ENCODE measurements at regions not wholly inside any gene's neighbourhood (a gene's known extent, or its start where the extent isn't known, plus 50 kb on each side); places are given as distances from the start of the nearest gene placed in this dataset.
A peak's percentile ranks its signal among the peaks of the same experiment; 100 is the strongest.

DNA sequence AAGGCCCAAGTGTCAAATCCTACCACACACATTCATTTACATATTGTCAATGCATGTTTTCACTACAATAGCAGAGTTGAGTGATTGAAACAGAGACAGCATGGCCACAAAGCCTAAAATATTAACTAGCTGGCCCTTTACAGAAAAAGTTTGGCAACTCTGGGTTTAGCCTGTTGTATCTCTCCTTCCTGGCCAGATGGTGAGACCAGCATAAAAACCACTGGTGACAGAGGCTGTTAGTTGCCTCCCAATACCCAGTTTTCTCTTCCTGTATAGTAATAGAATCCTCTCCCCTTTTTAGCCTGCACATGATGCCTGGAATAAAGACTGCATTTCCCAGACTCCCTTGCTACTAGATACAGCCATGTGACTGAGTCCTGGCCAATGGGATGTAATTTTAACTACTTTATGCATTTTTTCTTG is 100.0 kb upstream of the TAB2 start:
- DNase-seq (ENCODE audit: low read depth): no peak

DNA sequence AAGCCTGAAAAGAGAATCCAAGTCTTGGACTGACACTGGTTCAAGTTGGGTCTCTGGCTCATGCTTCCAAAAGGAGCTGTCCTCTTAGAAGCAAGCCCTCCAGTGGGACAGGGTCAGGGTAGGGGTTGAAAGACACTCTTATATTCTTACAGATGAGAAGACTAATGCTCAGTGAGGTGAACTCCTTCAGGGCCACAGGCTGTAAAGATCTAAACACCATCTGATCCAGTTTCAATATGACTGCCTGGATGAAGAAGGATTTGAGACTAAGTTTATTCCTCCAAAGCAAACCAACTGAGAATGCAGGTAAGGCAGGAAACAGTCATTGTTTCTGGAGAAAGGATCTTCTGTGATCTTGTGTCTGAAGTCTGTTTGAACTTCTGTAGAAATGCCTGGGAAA is 99.0 kb upstream of the TAB2 start:
- no peak for DNase-seq (ENCODE audit: low read depth)

DNA sequence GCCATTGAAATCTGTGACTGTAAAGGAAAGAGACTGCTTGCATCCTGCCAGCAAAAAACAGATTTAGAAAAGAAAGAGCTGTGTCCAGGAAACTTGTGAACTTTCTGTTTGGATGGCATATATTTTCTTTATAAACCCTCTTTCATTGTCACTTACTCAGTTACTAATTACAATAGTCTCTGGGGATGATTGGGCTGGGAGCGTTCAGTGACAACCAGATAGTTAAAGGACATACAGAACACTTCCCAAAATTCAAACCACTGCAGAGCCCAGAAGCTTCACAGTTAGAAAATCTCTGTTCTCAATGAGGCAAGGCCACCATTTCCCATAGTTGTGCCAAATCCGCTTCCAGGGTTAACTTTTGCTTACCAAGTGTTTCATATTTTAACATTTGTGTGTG is 98.6 kb upstream of the TAB2 start:
- DNase-seq (ENCODE audit: low read depth): no peak

DNA sequence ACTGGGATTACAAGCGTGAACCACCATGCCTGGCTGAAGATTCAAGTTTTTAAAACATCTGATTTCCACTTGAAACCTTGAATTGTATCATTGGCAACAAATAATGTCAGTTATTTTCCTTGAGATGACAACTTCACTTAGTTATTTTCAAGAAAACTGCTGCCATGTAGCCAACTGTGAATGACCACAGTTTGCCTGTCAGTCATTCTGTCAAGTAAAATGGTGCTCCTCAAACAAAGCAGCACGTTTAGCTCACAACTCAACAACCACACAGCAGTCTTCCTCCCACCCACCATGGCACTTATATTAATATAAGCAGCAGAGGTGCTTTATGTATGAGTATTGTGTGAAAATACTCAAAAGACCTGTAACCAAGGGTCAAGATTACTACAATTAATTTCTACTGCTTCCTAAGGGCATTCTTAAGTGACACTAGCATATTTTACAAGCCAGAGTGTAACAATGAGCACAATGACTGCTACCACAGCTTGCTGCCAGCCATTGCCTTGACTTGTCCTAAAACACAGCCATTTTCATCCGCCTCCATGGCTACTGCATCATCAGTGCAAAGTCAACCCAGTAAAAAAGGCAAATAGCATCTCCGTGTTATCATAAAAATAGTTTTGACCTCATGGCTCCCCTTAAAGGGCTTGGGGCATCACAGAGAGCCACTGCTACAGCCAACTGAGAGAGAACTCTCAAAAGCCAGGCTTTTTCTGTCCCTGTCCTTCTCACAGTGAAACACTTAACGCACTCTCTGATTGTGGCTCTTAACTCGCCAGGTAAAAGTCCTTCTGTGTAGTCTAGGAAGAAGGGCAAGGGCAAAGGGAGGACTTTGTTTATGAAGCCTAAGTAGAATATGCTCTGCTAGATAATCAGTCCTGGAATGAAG is 96.4 kb upstream of the TAB2 start:
- DNase-seq (ENCODE audit: low read depth): no peak

DNA sequence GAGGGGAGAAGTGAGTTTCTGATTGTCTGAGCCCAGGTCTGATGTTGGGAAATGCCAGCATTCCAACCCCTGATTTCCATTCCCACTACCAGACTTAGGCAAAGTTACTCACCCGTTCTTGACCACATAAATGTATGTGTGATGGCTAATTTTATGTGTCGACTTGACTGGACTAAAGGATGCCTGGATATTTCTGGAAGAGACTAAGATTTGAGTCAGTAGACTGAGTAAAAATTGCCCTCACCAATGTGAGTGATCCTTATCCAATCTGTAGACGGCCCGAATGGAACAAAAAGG is 95.8 kb upstream of the TAB2 start:
- no peak for DNase-seq (ENCODE audit: low read depth)

DNA sequence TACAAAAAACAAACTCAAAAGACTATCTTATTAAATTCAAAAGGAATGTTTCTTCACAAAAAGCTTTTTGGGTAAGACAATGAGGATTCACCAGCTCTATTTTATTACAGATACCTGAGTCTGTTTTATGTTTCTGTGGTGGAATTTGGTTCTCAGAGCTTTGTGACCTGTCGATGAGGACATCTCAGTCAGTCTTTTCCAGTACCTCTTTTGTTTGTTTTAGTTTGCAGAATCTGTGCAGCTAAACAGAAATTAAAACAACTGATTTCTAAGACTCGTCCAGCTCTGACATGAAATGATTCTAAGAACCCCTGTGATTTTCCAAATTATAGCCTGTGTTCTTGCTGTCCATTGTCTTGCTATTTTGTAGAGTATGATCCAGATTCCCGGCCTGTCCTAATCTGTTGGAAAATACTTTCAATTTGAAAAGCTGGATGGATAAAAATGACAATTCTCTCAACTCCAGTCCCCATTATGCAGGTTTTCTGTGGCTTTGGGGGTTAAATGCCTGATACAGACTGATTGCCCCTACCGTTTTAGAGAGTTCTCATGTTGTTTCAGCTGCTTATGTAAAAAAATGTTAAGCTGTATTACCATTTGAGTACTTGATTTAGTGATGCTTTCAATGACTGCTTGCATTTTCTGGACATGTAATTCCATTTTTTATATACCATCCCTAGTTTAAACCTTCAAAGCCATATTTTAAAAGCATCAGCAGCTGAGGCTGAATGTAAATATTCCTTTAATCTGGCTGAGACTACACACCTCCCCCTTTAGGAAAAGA is 94.2 kb upstream of the TAB2 start:
- no peak for DNase-seq (ENCODE audit: low read depth)

DNA sequence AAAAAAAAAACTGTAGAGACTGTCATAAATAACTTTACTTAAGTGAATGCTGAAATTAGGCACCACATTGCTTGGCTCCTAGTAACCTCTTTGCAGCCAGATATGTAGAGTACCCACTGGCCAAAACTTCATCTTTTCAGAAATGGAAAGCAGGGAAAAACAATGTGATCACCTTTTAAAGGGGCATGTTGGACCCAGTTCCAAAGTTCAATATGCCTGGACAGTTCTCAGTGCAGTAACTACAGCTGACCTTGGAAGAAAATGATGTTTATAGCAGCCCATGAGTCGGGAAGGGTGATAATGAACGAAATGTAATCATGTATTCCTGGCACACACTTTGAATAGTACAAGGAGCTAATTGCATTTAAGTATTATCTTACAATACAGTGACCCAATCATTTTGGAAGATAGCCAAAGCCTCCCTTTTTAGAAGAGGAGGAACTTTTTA is 93.6 kb upstream of the TAB2 start:
- DNase-seq (ENCODE audit: low read depth): no peak

DNA sequence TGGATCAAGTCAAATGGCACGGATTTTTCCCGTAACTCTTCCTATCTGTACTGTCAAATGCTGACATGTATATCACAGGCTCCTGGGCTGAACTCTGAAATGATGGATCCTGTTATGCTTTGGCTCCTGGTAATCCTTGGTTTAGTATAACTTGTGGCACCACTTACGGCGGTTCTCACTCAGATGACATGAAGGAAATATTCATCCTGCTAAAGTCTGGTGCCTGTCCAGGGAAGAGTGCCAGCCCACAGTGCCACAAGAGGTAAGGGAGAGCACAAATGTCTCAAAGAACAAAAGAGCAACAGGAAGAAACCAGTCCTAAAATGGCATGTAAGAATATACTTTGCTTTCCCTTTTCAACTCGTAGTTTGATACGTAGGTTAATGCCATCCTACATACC is 93.1 kb upstream of the TAB2 start:
- no peak for DNase-seq (ENCODE audit: low read depth)

DNA sequence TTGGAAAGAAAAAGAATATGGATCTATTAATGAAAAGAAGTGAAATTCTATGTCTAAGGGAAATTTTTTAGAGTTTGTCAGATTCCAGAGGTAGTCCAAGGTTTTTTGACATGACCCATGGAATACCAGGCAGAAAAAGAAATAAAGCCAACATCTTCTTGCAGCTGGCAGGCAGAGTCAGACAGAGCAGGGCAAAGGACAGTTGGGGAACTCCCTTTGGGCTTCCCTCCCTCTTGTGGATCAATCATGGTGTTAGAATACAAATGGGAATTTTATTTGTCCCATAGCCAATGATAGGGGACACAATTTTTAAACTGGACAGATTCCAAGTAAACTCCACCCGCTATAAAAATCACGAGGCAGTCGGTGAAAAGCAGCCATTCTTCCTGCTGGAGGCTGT is 92.1 kb upstream of the TAB2 start:
- no peak for DNase-seq (ENCODE audit: low read depth)

DNA sequence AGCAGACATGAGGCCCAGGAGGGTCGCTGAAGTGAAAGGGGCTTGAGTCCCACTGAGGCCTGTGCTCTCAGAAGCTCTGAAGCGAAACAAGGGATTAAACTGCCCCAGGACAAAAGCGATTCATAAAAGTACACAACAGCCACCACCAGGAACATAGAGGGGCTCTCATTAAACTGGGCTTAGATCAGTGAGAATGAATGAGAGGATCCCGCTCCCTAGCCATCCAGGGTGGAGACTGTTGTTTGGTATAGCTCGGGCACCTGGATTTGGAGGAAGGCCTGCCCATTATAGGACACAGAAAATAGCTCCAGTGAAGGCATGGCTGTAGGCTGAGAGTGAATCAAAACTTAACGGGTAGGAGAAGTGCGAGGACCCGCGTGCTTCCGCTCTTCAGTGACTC is 91.6 kb upstream of the TAB2 start:
- DNase-seq (ENCODE audit: low read depth): no peak

DNA sequence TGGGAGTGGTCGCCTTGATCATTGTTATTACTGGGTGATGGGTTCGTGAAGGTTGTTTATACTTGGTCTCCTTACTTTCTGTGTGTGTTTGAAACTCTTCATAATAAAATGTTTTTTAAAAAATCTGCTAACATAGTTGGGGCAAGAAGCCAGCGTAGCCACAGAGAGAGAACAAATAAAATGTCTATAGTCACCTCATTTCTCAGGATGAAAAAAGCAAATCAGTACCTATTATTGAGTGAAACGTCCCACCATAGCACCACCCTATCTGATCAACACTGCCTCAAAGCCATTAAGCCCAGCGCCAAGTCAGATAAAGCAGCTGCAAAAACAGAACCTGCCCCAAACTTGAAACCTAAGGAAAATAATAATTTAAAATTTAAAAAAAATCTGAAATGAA is 89.7 kb upstream of the TAB2 start:
- no peak for DNase-seq (ENCODE audit: low read depth)

DNA sequence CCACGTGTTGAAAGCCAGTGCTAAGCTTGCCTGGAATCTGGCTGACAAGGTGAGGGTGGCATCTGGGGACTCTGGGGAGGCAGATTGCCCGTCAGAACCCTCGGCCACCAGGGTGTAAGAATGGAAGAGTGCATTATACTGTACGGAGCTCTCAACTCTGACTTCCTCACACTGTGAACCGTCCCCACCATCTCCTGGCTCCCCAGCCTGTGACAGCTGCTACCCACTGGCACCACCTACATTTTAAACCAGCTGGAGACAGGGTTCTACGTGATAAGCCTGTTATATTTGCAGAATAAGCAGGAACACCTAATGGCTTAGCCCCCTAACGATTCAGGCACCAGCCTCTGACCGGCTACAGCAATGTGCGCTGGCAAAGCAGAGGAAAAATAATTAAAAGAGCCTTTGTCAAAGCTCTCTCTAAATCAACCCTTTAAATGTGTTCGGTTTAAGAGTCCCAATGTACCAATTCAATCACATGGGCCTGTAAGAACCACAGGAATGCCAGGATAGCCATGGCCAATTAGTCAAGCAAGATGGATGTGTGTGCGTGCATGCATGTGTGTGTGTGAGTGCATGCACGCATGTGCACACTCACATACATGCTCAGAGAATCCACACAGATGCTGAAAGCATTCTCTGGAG is 89.1 kb upstream of the TAB2 start:
- DNase-seq (ENCODE audit: low read depth): no peak

DNA sequence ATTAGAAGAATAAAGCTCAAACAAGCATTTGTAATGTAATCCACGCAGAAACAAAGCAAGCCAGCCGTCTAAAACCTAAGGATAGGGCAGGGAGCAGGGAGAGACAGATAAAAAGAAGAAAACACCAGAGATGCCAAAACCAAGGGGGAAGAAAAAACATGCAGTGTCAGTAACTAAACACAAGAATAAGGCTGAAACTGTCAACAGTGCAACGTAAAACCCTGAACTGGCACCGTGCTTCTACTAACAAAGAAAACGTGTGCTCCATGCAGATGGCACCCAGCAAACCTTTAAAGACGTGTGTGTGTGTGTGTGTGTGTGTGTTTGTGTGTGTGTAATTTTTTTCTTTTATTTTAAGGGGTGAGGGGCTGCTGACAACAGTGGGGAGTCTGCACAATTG is 88.4 kb upstream of the TAB2 start:
- no peak for DNase-seq (ENCODE audit: low read depth)

DNA sequence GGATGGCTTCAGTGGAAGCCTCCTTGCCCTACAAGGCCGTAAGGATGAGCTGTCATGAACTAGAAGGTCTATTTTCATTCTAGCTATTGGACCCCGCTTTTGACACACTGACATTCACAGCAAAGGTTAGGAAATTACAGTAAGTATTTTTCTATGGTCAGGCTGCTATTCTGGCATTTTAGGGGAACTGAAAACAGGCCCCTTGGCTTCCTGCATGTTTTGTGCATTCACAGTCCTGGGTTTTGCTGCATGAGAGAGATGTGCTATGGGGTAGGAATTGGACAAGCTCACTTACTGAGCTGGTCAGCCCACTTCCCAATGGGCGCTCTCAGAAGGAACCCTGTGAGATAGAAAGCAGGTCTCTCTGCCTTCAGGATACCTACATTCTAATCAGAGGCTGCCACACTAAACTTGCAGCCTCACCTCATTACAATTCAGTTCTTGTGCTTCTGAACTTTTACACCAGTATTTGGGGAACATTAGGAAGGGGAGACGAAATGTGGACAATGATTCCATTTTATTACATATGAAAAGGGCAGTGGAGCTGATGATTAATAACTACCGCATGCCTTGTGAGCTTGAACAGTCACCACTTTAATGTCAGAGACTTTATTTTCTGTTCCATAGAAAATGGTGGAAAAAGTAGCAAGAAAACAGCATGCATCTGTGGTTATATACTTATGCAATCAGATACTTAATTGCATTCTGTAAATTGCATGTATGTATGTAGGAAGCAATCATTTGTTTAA is 86.6 kb upstream of the TAB2 start:
- DNase-seq (ENCODE audit: low read depth): no peak

DNA sequence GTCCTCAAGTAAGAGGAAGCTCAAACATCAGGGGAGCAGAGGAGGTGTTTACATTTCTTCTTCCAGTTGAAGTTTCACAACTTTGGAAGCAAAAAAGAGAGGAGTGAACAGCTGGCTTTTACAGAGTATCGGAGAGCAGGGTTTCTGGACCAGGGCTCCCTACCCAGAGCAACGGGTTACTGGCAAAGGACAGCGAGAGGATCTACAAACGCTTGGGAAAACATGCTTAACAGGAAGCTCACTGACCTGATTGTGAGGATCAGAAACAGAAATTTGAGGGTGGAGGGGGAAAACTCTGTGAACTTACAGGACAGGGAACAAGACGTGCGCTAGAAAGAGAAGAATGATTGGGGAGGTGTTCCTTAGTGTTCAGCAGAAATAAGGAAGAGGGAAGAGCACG is 85.7 kb upstream of the TAB2 start:
- DNase-seq (ENCODE audit: low read depth): no peak

DNA sequence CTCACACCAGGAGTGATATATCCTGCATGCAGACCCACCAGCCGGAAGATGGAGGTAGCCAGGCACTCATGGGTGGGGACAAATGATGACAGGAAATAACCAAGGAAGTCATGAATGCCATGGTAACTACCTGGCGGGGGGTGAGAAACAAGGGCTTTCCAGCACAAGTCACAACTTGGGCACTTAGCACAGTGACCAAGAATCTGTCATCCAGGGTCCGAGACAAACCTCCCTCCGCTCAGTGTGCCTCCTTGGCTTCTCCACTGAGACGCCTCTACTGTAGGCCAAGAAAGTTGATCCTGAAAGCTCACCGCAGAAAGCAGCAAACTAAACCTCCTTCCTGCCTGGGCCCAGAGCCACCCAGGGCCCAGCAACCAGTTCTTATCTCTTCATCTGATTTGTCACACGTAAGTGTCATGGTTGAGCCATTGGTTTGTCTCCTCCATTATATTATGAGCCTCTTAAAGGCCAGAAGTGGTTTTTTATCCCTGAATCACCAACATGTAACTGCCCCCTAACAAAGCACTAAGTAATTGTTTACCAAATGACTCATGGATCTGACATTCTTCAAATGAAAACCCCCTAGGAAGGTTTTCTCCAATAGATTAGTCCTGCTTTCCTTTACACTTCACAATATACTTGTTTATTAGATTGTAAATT is 84.3 kb upstream of the TAB2 start:
- DNase-seq (ENCODE audit: low read depth): peak; percentile 17

DNA sequence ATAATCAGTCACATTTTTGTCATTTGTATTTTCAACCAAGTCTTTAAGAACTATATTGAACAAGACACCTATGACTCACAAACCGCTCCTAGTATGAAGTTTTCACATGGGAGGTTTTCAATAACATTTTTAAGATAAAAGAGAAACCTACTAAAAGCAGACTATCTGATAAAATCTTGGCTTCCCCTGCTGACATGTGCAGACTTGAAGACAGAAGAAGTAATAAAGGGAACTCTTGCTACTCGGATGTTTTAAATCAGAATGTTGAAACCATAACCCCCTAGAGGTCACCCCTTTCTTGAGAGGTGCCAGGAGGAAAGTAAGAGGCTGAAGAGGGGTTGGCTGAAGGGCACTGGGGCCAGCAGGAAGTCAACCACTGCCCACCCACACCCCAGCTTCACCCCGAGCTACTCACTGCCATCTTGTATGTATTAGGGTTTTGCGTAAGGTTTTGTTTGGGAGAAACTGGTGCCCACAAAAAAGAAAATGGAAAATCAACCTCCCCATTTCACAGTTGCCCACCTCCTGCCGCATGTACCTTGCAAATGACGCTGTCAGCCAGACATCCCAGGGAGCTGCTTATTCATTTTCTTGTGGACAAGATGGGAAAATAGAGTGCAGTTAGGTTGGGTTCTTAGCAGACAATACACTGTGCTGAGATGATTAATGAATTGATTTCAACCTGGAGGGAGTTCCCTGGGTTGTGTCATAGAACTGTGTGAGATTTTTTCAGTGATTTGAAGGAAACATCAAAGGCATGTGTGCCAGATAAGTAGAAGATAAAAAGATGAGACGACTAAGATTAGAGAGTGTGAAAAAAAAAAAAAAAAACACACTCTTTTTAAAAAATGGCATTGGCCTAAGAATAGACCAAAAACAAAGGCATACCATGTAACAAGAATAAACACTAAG is 83.2 kb upstream of the TAB2 start:
- no peak for DNase-seq (ENCODE audit: low read depth)

DNA sequence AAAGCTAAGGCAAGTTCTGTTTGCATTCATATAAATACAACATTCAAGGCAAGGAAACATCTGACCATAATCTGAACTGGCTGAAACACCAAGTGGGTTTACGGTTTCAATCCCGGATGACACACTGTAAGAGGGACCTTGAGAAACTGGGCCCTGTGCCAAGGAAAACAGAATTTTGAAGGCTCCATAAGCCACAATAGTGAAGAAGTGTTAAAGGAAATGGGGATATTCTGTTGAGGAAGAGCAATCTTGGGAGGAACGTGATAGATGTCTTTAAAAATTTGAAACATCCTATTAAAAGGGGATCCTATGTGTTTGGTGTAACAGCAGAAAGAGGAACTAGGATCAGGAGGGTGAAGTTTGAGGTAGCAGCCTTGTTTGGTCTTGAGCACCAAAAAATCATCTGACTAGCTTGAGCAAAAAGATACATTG is 82.4 kb upstream of the TAB2 start:
- DNase-seq (ENCODE audit: low read depth): no peak

DNA sequence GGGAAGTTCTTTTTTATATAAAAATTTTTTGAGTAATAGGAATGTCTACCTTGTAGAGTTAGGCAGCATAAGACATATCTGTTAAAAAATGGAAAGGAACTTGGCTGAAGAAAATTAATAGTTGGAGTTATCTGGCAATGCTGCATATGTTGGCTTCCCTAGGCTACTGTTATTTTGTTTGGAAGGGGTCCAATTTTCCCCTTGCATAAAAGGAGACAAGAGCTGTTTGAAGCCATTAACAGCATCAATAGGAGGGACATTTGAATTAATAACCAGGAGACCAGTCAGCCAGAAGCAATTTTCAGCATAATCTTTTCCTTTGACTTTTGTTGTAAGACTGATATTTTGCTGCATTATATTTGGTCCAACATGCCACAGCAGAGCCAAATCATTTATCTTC is 80.9 kb upstream of the TAB2 start:
- DNase-seq (ENCODE audit: low read depth): no peak

DNA sequence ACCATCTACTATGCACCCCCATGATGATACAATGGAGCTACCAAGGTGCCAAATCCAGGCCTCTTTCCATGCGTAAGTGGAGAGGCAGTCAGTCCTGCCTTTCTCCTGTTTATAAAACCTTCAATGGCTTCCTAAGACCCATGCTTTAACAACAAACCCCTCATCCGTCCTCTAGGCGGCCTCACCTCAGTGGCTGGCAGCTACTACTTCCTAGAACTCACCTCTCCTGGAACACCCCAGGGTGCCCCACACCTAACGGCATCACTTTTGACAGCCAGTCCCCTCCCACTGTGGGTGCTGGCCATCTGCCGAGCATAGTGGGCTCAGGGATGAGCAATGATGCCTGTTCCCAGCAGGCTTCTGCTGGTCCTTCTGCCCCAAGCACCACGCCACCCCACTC is 80.0 kb upstream of the TAB2 start:
- no peak for DNase-seq (ENCODE audit: low read depth)
